Activated B cell treated with CpG ODN at 0.5 μM for 24 hours (primary cell): ENCODE measurements at regions not wholly inside any gene's neighbourhood (a gene's known extent, or its start where the extent isn't known, plus 50 kb on each side); places are given as distances from the start of the nearest gene placed in this dataset.

ENCODE experiments used
- ATAC-seq: fragments of 200-7000 bp; cut with Tn5 transposase; one replicate; pipeline ENCODE4 v1.10.0; 2021; ENCODE audit warnings: low read depth, mild to moderate bottlenecking, moderate library complexity
- CTCF ChIA-PET: fragments of 350-600 bp; sonication (Branson Sonifier 250); formaldehyde crosslinking; loops from one replicate; lab custom pipeline; 2021; ENCODE audit warnings: antibody characterized with exemption; lab: Charles Lee
- POLR2A ChIA-PET: fragments of 350-600 bp; sonication (Branson Sonifier 250); formaldehyde crosslinking; loops from one replicate; lab custom pipeline; 2021; ENCODE audit warnings: antibody characterized with exemption; lab: Charles Lee
- DNase-seq: peaks from one replicate; pipeline ENCODE4 v3.0.0; 2022
- H3K27ac Mint-ChIP-seq: one replicate; pipeline ENCODE4 v1.8.0; 2020; ENCODE audit warnings: mixed read lengths
- H3K27me3 Mint-ChIP-seq: one replicate; pipeline ENCODE4 v1.8.0; 2021; ENCODE audit warnings: mixed read lengths
- H3K36me3 Mint-ChIP-seq: one replicate; pipeline ENCODE4 v1.8.0; 2021; ENCODE audit warnings: low read depth, mixed read lengths
- H3K4me1 Mint-ChIP-seq: one replicate; pipeline ENCODE4 v1.8.0; 2021; ENCODE audit warnings: mixed read lengths
- H3K4me3 Mint-ChIP-seq: one replicate; pipeline ENCODE4 v1.8.0; 2020; ENCODE audit warnings: mild to moderate bottlenecking, mixed read lengths
- H3K9me3 Mint-ChIP-seq: one replicate; pipeline ENCODE4 v1.8.0; 2020; ENCODE audit warnings: mixed read lengths
- CTCF ChIP-seq: fragments of 200-600 bp; IDR thresholded peaks from one replicate; pipeline ENCODE4 v1.8.0; 2022; ENCODE audit warnings: antibody characterized with exemption, mild to moderate bottlenecking
- intact Hi-C: fragments of 100-400 bp; cut with micrococcal nuclease; formaldehyde crosslinking; loops from one replicate; pipeline ENCODE4 v1.15.1; 2024

DNA sequence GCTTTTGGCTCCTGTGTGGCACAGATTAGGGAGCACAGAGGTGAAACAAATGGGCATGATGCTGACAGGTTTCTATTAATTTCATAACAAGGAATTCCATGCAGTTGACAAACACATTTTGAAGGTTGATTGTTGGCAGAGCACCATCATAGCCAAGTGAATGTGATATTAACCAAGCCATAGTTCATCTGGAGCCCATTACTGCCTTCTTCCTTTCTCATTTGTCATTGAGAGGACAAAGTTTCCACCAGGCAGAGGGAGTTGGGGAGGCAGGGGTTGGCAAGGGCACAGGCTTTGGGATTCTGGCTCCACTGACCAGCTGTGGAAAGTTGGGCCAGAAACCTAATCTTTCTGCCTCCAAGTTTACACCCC is 325.2 kb downstream of the MFSD1 start:
- Mint-ChIP-seq H3K27me3 (peaks cover 4% of the 10 kb centered on the region), H3K9me3 (no peaks in the 10 kb centered on the region), H3K4me1 (no peaks in the 10 kb centered on the region), H3K36me3 (no peaks in the 10 kb centered on the region), H3K27ac (no peak overlapping the region), H3K4me3 (no peak overlapping the region)
- ChIA-PET CTCF (no interaction called here), POLR2A (no interaction called here)
- intact Hi-C loops = no loop called here
- no peak for DNase-seq
- no peak for TF ChIP-seq CTCF
- no peak for ATAC-seq

DNA sequence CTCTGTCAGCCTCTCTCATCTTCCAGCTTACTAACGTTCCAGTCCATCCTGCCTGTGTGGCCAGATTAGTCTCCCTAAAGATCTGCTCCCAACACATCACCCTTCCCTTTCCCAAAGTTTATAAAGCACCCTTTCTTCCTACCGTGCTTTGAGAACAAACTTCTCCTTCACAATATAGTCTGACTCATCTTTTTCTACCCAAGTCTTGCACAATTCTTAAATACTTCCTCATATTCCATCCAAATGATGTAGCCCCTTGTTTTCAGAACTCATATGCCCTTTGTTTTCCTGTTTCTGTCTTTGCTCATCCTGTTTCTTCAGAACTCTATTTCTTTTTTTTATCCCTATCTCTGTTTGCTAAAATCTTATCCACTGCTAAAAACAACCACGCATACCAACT is 326.8 kb downstream of the MFSD1 start:
- no peak overlapping the region for H3K4me3 Mint-ChIP-seq
- no peak overlapping the region for H3K27ac Mint-ChIP-seq
- peaks cover 4% of the 10 kb centered on the region for H3K27me3 Mint-ChIP-seq
- H3K36me3 Mint-ChIP-seq = no peaks in the 10 kb centered on the region
- no peak for DNase-seq
- no peak for ATAC-seq
- intact Hi-C loops = no loop called here
- ChIA-PET POLR2A (no interaction called here), CTCF (no interaction called here)
- H3K4me1 Mint-ChIP-seq = no peaks in the 10 kb centered on the region
- TF ChIP-seq CTCF = no peak
- H3K9me3 Mint-ChIP-seq = no peaks in the 10 kb centered on the region

DNA sequence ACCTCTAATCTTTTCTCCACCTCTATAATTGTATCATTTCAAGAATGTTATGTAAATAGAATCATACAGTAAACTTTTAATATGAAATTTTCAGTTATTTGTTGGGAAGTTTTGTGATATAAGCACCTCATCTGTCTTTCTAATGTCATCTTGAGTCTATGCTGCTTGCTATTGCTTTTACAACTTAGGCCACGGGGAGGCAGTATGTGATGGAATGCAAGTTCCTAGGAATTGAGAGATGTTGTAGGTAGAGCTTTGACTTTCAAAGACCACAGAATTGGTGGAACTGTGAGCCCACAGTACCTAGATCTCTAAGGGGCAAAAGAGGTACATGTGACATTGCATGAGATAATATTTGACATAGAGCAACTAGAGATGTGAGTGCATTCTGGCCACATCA is 328.3 kb downstream of the MFSD1 start:
- no peak overlapping the region for H3K4me3 Mint-ChIP-seq
- CTCF ChIA-PET = interaction anchor here (0.7 to 2.8 kb wide), 2 partner anchors 124 to 129 kb away, joined by 3 to 16 read pairs; no protein-coding TSS in a partner anchor

GRCh38 chr3:159131376-159131775 is 329.5 kb downstream of the MFSD1 start:
- TF ChIP-seq CTCF = no peak
- Mint-ChIP-seq H3K4me3 (no peak overlapping the region), H3K9me3 (no peaks in the 10 kb centered on the region), H3K36me3 (no peaks in the 10 kb centered on the region), H3K27me3 (peaks cover 4% of the 10 kb centered on the region), H3K4me1 (no peaks in the 10 kb centered on the region), H3K27ac (no peak overlapping the region)
- no peak for ATAC-seq
- CTCF ChIA-PET = interaction anchor here (0.5 to 2.8 kb wide), 2 partner anchors 20 to 128 kb away, joined by 3 to 16 read pairs; no protein-coding TSS in a partner anchor
- intact Hi-C loops = loop anchor here (10.0 kb wide), 1 partner anchor 673 kb away; no protein-coding TSS in a partner anchor
- DNase-seq = no peak
- POLR2A ChIA-PET = no interaction called here

More for the DNA sequence above, 328.3 kb downstream of the MFSD1 start:
- H3K36me3 Mint-ChIP-seq = no peaks in the 10 kb centered on the region
- TF ChIP-seq CTCF = no peak
- intact Hi-C loops = loop anchor here (1.0 to 10.0 kb wide), 2 partner anchors 130 to 675 kb away; no protein-coding TSS in a partner anchor
- ATAC-seq (no peak), DNase-seq (no peak)
- H3K4me1 Mint-ChIP-seq = no peaks in the 10 kb centered on the region
- POLR2A ChIA-PET = no interaction called here
- no peak overlapping the region for H3K27ac Mint-ChIP-seq
- H3K27me3 Mint-ChIP-seq = peaks cover 4% of the 10 kb centered on the region
- no peaks in the 10 kb centered on the region for H3K9me3 Mint-ChIP-seq

- Mint-ChIP-seq H3K27me3 (no peaks in the 10 kb centered on the region), H3K27ac (no peak overlapping the region), H3K4me3 (no peak overlapping the region), H3K9me3 (no peaks in the 10 kb centered on the region), H3K4me1 (no peaks in the 10 kb centered on the region), H3K36me3 (no peaks in the 10 kb centered on the region)
- intact Hi-C loops = loop anchor here (10.0 kb wide), 1 partner anchor 667 kb away; no protein-coding TSS in a partner anchor
- TF ChIP-seq CTCF = no peak
- ATAC-seq (no peak), DNase-seq (no peak)
- POLR2A ChIA-PET = no interaction called here
- CTCF ChIA-PET = no interaction called here
These were observed 336.1 kb downstream of the MFSD1 start for GRCh38 chr3:159137949-159138348.
